Osteocyte (in vitro differentiated cells): ENCODE measurements at regions not wholly inside any gene's neighbourhood (a gene's known extent, or its start where the extent isn't known, plus 50 kb on each side); places are given as distances from the start of the nearest gene placed in this dataset.

ENCODE experiments used
- DNase-seq: peaks from one replicate; pipeline ENCODE4 v3.0.0; 2021; ENCODE audit warnings: mixed read lengths; ENCODE audit not compliant: unreplicated experiment; ENCODE audit errors: extremely low spot score
- H3K27ac Mint-ChIP-seq: one replicate; pipeline ENCODE4 v1.8.0; 2021; ENCODE audit warnings: mild to moderate bottlenecking, mixed read lengths; ENCODE audit not compliant: unreplicated experiment
- H3K27me3 Mint-ChIP-seq: one replicate; pipeline ENCODE4 v1.8.0; 2021; ENCODE audit warnings: mixed read lengths; ENCODE audit not compliant: unreplicated experiment
- H3K36me3 Mint-ChIP-seq: one replicate; pipeline ENCODE4 v1.8.0; 2021; ENCODE audit warnings: mixed read lengths; ENCODE audit not compliant: unreplicated experiment
- H3K4me1 Mint-ChIP-seq: one replicate; pipeline ENCODE4 v1.8.0; 2021; ENCODE audit warnings: mixed read lengths; ENCODE audit not compliant: unreplicated experiment
- H3K4me3 Mint-ChIP-seq: one replicate; pipeline ENCODE4 v1.8.0; 2021; ENCODE audit warnings: mild to moderate bottlenecking, moderate library complexity, mixed read lengths; ENCODE audit not compliant: unreplicated experiment
- H3K9me3 Mint-ChIP-seq: one replicate; pipeline ENCODE4 v1.8.0; 2021; ENCODE audit warnings: mixed read lengths; ENCODE audit not compliant: unreplicated experiment
- CTCF ChIP-seq: fragments of 200-600 bp; sonication (generic); IDR thresholded peaks from 2 replicates; pipeline ENCODE4 v1.5.0; 2021; ENCODE audit warnings: antibody characterized with exemption, mild to moderate bottlenecking, moderate library complexity

- peaks cover 12% of the 10 kb centered on the region for H3K9me3 Mint-ChIP-seq
- no peaks in the 10 kb centered on the region for H3K36me3 Mint-ChIP-seq
- H3K4me3 Mint-ChIP-seq: no peak overlapping the region
- H3K4me1 Mint-ChIP-seq: no peaks in the 10 kb centered on the region
- H3K27ac Mint-ChIP-seq: no peak overlapping the region
- TF ChIP-seq CTCF: no peak
- no peaks in the 10 kb centered on the region for H3K27me3 Mint-ChIP-seq
- no peak for DNase-seq
These were observed 374.7 kb upstream of the FGF13 start for GRCh38 chrX:139086246-139086645.

DNA sequence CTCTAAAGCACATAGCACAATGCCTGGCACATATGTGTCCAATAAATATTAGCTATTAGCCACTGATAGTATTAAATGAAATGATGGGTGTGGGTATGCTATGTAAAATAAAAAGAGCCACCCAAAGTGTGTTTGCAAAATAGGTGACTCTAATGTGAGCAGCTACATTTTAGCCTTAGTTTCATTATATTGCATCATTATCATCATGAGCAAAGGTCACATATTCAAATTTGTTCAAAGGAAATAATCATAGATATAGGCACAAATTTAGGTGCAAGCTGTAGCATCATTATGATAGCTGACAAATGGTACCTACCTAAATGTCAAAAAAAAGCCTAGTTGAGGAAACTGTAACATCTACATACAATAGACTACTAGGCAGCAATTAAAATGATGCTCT is 373.9 kb upstream of the FGF13 start:
- no peak for DNase-seq
- Mint-ChIP-seq H3K4me1 (no peaks in the 10 kb centered on the region), H3K27me3 (no peaks in the 10 kb centered on the region), H3K27ac (no peak overlapping the region), H3K4me3 (no peak overlapping the region), H3K9me3 (peaks cover 12% of the 10 kb centered on the region), H3K36me3 (no peaks in the 10 kb centered on the region)
- TF ChIP-seq CTCF: no peak

GRCh38 chrX:139083191-139083590 is 371.7 kb upstream of the FGF13 start:
- Mint-ChIP-seq H3K4me1 (no peaks in the 10 kb centered on the region), H3K27ac (no peak overlapping the region), H3K4me3 (no peak overlapping the region), H3K27me3 (no peaks in the 10 kb centered on the region), H3K9me3 (peaks cover 11% of the 10 kb centered on the region), H3K36me3 (no peaks in the 10 kb centered on the region)
- no peak for DNase-seq
- TF ChIP-seq CTCF: no peak

GRCh38 chrX:139081965-139082364 is 370.4 kb upstream of the FGF13 start:
- Mint-ChIP-seq H3K9me3 (peaks cover 7% of the 10 kb centered on the region), H3K27me3 (no peaks in the 10 kb centered on the region), H3K36me3 (no peaks in the 10 kb centered on the region), H3K27ac (no peak overlapping the region), H3K4me1 (no peaks in the 10 kb centered on the region), H3K4me3 (no peak overlapping the region)
- no peak for TF ChIP-seq CTCF
- DNase-seq: no peak

DNA sequence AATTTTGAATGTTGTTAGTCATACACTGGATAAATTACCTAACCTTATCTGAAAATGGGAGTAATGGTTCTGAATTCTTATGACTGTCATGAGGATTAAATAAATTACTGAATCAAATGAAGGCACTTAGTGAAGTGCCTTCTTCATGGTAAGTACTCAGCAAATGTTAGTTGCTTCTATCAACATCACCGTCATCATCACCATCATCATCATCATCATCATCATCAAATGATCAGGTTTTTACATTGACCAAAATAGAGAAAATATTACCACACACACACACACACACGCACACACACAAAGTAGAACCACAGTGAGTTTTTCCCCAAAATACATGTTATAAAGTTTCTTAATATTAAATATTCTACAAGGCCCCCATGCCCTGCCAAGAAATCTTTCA is 368.3 kb upstream of the FGF13 start:
- Mint-ChIP-seq H3K27me3 (no peaks in the 10 kb centered on the region), H3K4me3 (no peak overlapping the region), H3K27ac (no peak overlapping the region), H3K36me3 (no peaks in the 10 kb centered on the region), H3K9me3 (peaks cover 14% of the 10 kb centered on the region), H3K4me1 (no peaks in the 10 kb centered on the region)
- no peak for TF ChIP-seq CTCF
- no peak for DNase-seq
